A673 (cell line): ENCODE measurements at regions not wholly inside any gene's neighbourhood (a gene's known extent, or its start where the extent isn't known, plus 50 kb on each side); places are given as distances from the start of the nearest gene placed in this dataset.

Source experiments
- BruUV-seq: library from RNA; stranded (reverse); fragments of 400-500 nt; replicated peaks from 2 replicates; lab custom pipeline; 2021; lab: Mats Ljungman, UMichigan
- CTCF ChIA-PET: fragments of 300-600 bp; sonication (Branson Sonifier 250); formaldehyde crosslinking; loops from one replicate; lab custom pipeline; 2022; ENCODE audit warnings: antibody characterized with exemption; lab: Charles Lee
- POLR2A ChIA-PET: fragments of 300-600 bp; sonication (Branson Sonifier 250); formaldehyde crosslinking; loops from one replicate; lab custom pipeline; 2022; ENCODE audit warnings: antibody characterized with exemption; ENCODE audit not compliant: low non-redundant PET; lab: Charles Lee
- DNase-seq: peaks from one replicate; pipeline ENCODE4 v3.0.0-alpha.2; 2015; ENCODE audit warnings: low spot score
- H3K27ac ChIP-seq: fragments of 200-600 bp; sonication (generic); 2 replicates; pipeline ENCODE4 v1.5.1; 2016; ENCODE audit warnings: mixed run types, low read depth, mild to moderate bottlenecking, mixed read lengths, antibody characterized with exemption, low read length; ENCODE audit not compliant: poor library complexity, severe bottlenecking
- H3K27me3 ChIP-seq: fragments of 200-600 bp; sonication (generic); replicated peaks from 2 replicates; pipeline ENCODE4 v1.6.1; 2017; ENCODE audit warnings: mixed run types, low read depth, mild to moderate bottlenecking, mixed read lengths, antibody characterized with exemption, low read length; ENCODE audit not compliant: insufficient read depth, poor library complexity
- H3K36me3 ChIP-seq: fragments of 200-600 bp; sonication (generic); 2 replicates; pipeline ENCODE4 v1.6.1; 2016; ENCODE audit warnings: mixed run types, mild to moderate bottlenecking, mixed read lengths, antibody characterized with exemption, low read length; ENCODE audit not compliant: insufficient read depth, poor library complexity, severe bottlenecking
- H3K4me1 ChIP-seq: fragments of 200-600 bp; sonication (generic); 2 replicates; pipeline ENCODE4 v1.6.1; 2017; ENCODE audit warnings: mixed run types, mild to moderate bottlenecking, mixed read lengths, antibody characterized with exemption, low read length; ENCODE audit not compliant: insufficient read depth, poor library complexity, severe bottlenecking
- H3K4me3 ChIP-seq: fragments of 200-600 bp; sonication (generic); 2 replicates; pipeline ENCODE4 v1.5.1; 2016; ENCODE audit warnings: low read depth, mixed run types, mild to moderate bottlenecking, mixed read lengths, low read length; ENCODE audit not compliant: poor library complexity, severe bottlenecking
- H3K9me3 ChIP-seq: fragments of 200-600 bp; sonication (generic); 2 replicates; pipeline ENCODE4 v1.6.1; 2016; ENCODE audit warnings: mixed run types, low read depth, mild to moderate bottlenecking, mixed read lengths, antibody characterized with exemption, low read length; ENCODE audit not compliant: poor library complexity, severe bottlenecking
- EZH2 ChIP-seq: fragments of 200-600 bp; sonication (generic); IDR thresholded peaks from 2 replicates; pipeline ENCODE4 v1.6.1; 2017; ENCODE audit warnings: borderline replicate concordance, low read depth, mild to moderate bottlenecking, mixed read lengths, antibody characterized with exemption, low read length; ENCODE audit not compliant: poor library complexity, severe bottlenecking
- intact Hi-C: fragments of 100-400 bp; cut with micrococcal nuclease; formaldehyde crosslinking; loops from one replicate; pipeline ENCODE4 v1.10.0; 2022; ENCODE audit not compliant: unreplicated experiment
- TF ChIP-seq, protein P1 (sequence below): fragments of 300-800, 200-600 bp; sonication (generic); conservative IDR thresholded peaks from 2 replicates; pipeline ENCODE4 v1.5.1; 2017; ENCODE audit warnings: low read depth, mild to moderate bottlenecking, antibody characterized with exemption, low read length, moderate library complexity, mixed read lengths

DNA sequence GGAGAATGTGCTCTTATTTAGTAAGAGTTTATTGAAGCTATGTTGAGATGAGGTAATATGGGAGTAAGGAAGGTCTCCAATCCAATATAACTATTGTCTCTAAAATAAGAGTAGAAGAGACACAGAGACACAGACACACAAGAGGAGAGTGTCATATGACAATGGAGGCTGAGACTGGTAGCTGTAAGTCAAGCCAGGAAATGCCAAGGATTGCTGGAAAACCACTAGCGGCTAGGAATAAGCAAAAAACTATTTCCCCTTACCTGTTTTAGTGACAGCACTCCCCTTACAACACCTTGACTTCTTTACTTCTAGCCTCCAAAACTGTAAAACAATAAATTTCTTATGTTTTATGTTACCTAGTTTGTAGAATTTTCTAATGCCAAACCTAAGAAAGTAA, 1652.8 kb downstream of the LRRC4C start:
- Histone ChIP-seq H3K36me3 (no peaks in the 10 kb centered on the region), H3K9me3 (peaks cover 5% of the 10 kb centered on the region), H3K4me1 (no peaks in the 10 kb centered on the region), H3K27ac (no peak overlapping the region), H3K27me3 (no peaks in the 10 kb centered on the region), H3K4me3 (no peak overlapping the region)
- TF ChIP-seq, protein P1, sequence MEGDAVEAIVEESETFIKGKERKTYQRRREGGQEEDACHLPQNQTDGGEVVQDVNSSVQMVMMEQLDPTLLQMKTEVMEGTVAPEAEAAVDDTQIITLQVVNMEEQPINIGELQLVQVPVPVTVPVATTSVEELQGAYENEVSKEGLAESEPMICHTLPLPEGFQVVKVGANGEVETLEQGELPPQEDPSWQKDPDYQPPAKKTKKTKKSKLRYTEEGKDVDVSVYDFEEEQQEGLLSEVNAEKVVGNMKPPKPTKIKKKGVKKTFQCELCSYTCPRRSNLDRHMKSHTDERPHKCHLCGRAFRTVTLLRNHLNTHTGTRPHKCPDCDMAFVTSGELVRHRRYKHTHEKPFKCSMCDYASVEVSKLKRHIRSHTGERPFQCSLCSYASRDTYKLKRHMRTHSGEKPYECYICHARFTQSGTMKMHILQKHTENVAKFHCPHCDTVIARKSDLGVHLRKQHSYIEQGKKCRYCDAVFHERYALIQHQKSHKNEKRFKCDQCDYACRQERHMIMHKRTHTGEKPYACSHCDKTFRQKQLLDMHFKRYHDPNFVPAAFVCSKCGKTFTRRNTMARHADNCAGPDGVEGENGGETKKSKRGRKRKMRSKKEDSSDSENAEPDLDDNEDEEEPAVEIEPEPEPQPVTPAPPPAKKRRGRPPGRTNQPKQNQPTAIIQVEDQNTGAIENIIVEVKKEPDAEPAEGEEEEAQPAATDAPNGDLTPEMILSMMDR = no peak
- TF ChIP-seq EZH2 = no peak
- intact Hi-C loops = no loop called here
- BruUV-seq = no TSS peak
- ChIA-PET CTCF (no interaction called here), POLR2A (no interaction called here)
- no peak for DNase-seq

DNA sequence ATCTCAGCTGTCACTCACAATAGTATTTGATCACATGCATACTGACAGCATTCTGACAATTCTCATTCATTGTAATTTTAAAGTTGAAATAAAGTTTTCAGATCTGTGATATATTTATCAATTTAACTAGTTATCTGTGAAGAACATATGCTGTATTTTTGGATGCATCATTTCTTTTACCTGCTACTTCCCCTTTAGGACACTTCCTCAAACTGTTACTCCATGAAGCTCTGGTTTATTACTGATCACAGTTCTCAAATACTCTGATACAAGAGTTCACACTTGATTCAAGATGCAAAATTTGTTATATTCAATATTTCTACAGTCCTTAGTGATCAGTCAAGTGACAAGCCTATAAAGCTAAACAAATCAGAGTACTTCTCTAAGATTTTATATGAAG, 1655.2 kb downstream of the LRRC4C start:
- BruUV-seq = no TSS peak
- Histone ChIP-seq H3K27ac (no peak overlapping the region), H3K27me3 (no peaks in the 10 kb centered on the region), H3K36me3 (no peaks in the 10 kb centered on the region), H3K9me3 (peaks cover 5% of the 10 kb centered on the region), H3K4me1 (no peaks in the 10 kb centered on the region), H3K4me3 (no peak overlapping the region)
- POLR2A ChIA-PET = no interaction called here
- DNase-seq = no peak
- TF ChIP-seq, protein P1 = no peak
- no peak for TF ChIP-seq EZH2
- CTCF ChIA-PET = no interaction called here
- intact Hi-C loops = no loop called here

DNA sequence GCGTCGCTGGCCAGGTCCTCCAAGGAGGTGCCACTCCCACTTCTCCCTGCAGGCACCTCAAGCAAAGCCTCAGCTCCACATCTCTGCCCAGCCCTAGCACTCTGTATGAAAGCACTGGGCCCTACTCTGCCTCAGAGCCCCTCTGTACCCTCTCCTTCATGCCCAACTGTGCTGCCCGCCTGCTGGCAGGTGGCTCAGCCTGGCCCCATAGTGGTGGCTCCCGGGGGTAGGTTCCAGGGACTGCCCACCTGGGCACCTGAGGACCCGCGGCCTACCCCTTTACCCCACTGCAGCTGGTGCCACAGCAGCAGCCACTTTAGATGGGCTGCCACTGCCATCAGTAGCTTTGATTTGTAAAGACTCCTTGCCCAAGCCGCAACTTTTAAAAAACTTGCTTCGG, 1672.8 kb downstream of the LRRC4C start:
- Histone ChIP-seq H3K9me3 (no peaks in the 10 kb centered on the region), H3K36me3 (no peaks in the 10 kb centered on the region), H3K4me3 (no peak overlapping the region), H3K27ac (no peak overlapping the region), H3K4me1 (no peaks in the 10 kb centered on the region), H3K27me3 (no peaks in the 10 kb centered on the region)
- intact Hi-C loops = no loop called here
- no peak for DNase-seq
- CTCF ChIA-PET = no interaction called here
- TF ChIP-seq EZH2 = no peak
- TF ChIP-seq, protein P1 = no peak
- POLR2A ChIA-PET = no interaction called here
- no TSS peak for BruUV-seq
